ENCODE measurements at regions not wholly inside any gene's neighbourhood (a gene's known extent, or its start where the extent isn't known, plus 50 kb on each side); places are given as distances from the start of the nearest gene placed in this dataset.

- no peak for TF ChIP-seq ZNF384 (IDR thresholded peaks at IDR 0.05; ENCODE audit: borderline replicate concordance, low read depth, low read length)
- no peak for TF ChIP-seq PAX8 (IDR thresholded peaks at IDR 0.05)
- no peak for TF ChIP-seq SREBF2 (IDR thresholded peaks at IDR 0.05; ENCODE audit: low read length)
- no peak for TF ChIP-seq EED (IDR thresholded peaks at IDR 0.05; ENCODE audit: low read depth)
- no peak for TF ChIP-seq POLR2AphosphoS5 (IDR thresholded peaks at IDR 0.05; ENCODE audit: low read length)
- TF ChIP-seq MYB (IDR thresholded peaks at IDR 0.05; ENCODE audit: borderline replicate concordance, low read depth, low read length) = no peak
Observed at GRCh38 chr14:88937706-88938105, 113.3 kb downstream of the TTC8 start (continued).

- DNase-seq (ENCODE audit: low read depth, low spot score) = no peak
- TF ChIP-seq ESRRA (IDR thresholded peaks at IDR 0.05; ENCODE audit: low read length) = no peak
- no peak for TF ChIP-seq HDAC6 (IDR thresholded peaks at IDR 0.05; ENCODE audit: unreplicated experiment)
- no peak for TF ChIP-seq POLR2AphosphoS2 (IDR thresholded peaks at IDR 0.05; ENCODE audit: low read depth, low read length)
- TF ChIP-seq KAT2A (conservative IDR thresholded peaks at IDR 0.05; ENCODE audit: control insufficient read depth, low read depth, low read length) = no peak
- TF ChIP-seq TBL1XR1 (IDR thresholded peaks at IDR 0.05; ENCODE audit: low read depth, low read length) = no peak
- no peak for TF ChIP-seq ETV6 (conservative IDR thresholded peaks at IDR 0.05 in 1 of 2, IDR thresholded peaks at IDR 0.05 in 1 of 2; ENCODE audit: borderline replicate concordance in 1 of 2, low read depth in 1 of 2)
- no peak for TF ChIP-seq RELA (IDR thresholded peaks at IDR 0.05; ENCODE audit: borderline replicate concordance, partially characterized antibody)
- TF ChIP-seq GATAD2B (conservative IDR thresholded peaks at IDR 0.05; ENCODE audit: low read depth) = no peak
- TF ChIP-seq NBN (IDR thresholded peaks at IDR 0.05) = no peak
- no peak for TF ChIP-seq EGR1 (IDR thresholded peaks at IDR 0.05; ENCODE audit: borderline replicate concordance in 1 of 2, low read depth in 2 of 2, low read length in 2 of 2)
- no peak for TF ChIP-seq PBX3 (IDR thresholded peaks at IDR 0.05; ENCODE audit: insufficient replicate concordance, low read depth, low read length)
- no peak for TF ChIP-seq PAX5 (IDR thresholded peaks at IDR 0.05; ENCODE audit: borderline replicate concordance, low read depth, low read length)
- TF ChIP-seq SMC3 (IDR thresholded peaks at IDR 0.05; ENCODE audit: borderline replicate concordance, low read length) = no peak
- TF ChIP-seq ZNF207 (IDR thresholded peaks at IDR 0.05; ENCODE audit: borderline replicate concordance) = no peak
- no peak for TF ChIP-seq BRCA1 (IDR thresholded peaks at IDR 0.05; ENCODE audit: low read depth, low read length)
- no peak for TF ChIP-seq NFXL1 (IDR thresholded peaks at IDR 0.05; ENCODE audit: borderline replicate concordance)
- TF ChIP-seq RAD51 (IDR thresholded peaks at IDR 0.05) = no peak
- no peak for TF ChIP-seq NR2F1 (conservative IDR thresholded peaks at IDR 0.05)
- H3K27ac ChIP-seq (ENCODE audit: control insufficient read depth, insufficient read depth) = no peak overlapping the region
- no peaks in the 10 kb centered on the region for H4K20me1 ChIP-seq (ENCODE audit: control insufficient read depth, insufficient read depth)
- CTCF ChIA-PET = no interaction called here
- ATAC-seq = no peak
- no peaks in the 10 kb centered on the region for H3K79me2 ChIP-seq (ENCODE audit: control insufficient read depth, insufficient read depth, low read length)
- in situ Hi-C loops (cut with MboI) = no loop called here
- POLR2A ChIA-PET = no interaction called here
- intact Hi-C loops (cut with micrococcal nuclease; ENCODE audit: unreplicated experiment) = no loop called here
- H3K4me3 ChIP-seq = no peak overlapping the region
- SMC1A ChIA-PET (ENCODE audit: uncharacterized antibody, unreplicated experiment) = no interaction called here
- H3K9me3 ChIP-seq (replicated peaks; ENCODE audit: control insufficient read depth, insufficient read depth, low read length) = no peaks in the 10 kb centered on the region
- FAIRE-seq = no peak
- no peaks in the 10 kb centered on the region for H3K36me3 ChIP-seq (ENCODE audit: control insufficient read depth in 2 of 2, insufficient read depth in 2 of 2, low read length in 1 of 2)
- BruUV-seq (replicated peaks) = no TSS peak
- no peaks in the 10 kb centered on the region for H3K4me1 ChIP-seq (ENCODE audit: control insufficient read depth, insufficient read depth, low read length)
- 2% methylated on average over 3 of the region's 3 CpGs for WGBS (ENCODE audit: insufficient coverage, insufficient replicate concordance, low lambda C conversion rate, missing lambda C conversion rate)
- RAD21 ChIA-PET (ENCODE audit: unreplicated experiment) = no interaction called here
- no peak overlapping the region for H3K9ac ChIP-seq (ENCODE audit: control insufficient read depth, insufficient read depth, low read length)
- no peak overlapping the region for H3K4me2 ChIP-seq (ENCODE audit: control insufficient read depth, insufficient read depth)
- no peaks in the 10 kb centered on the region; a peak in 3 of 4 replicates for H3K27me3 ChIP-seq (replicated peaks in 1 of 2; ENCODE audit: control insufficient read depth in 2 of 2, insufficient read depth in 2 of 2, low read length in 1 of 2)
- no peak overlapping the region for H2AFZ ChIP-seq (ENCODE audit: control insufficient read depth, low read depth, low read length)
Observed at GRCh38 chr14:88940671-88941070, 116.2 kb downstream of the TTC8 start.
